ENCODE measurements at regions not wholly inside any gene's neighbourhood (a gene's known extent, or its start where the extent isn't known, plus 50 kb on each side); places are given as distances from the start of the nearest gene placed in this dataset.
"Not testable (repeated sequence)": the region's sequence is repeated elsewhere in the genome, so short reads cannot be mapped to it uniquely, and the experiment has no call there.

DNA sequence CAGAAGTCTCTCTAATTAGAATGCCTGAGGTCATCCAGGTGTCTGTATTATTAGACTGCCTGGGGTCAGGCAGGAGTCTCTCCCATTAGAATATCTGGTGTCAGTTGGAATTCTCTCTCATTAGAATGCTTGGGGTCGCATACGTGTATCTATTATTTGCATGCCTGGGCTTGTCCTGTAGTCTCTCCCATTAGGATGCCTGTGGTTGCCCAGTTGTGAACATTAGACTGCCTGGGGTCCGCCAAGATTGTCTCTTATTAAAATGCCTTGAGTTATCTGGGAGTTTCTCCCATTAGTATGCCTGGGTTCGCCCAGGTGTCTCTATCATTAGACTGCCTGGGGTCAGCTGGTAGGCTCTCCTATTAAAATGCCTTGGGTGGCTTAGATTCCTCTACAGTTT is 1494.7 kb downstream of the UQCRFS1 start:
- DNase-seq (ENCODE audit: low read depth in 2 of 2), result no peak

DNA sequence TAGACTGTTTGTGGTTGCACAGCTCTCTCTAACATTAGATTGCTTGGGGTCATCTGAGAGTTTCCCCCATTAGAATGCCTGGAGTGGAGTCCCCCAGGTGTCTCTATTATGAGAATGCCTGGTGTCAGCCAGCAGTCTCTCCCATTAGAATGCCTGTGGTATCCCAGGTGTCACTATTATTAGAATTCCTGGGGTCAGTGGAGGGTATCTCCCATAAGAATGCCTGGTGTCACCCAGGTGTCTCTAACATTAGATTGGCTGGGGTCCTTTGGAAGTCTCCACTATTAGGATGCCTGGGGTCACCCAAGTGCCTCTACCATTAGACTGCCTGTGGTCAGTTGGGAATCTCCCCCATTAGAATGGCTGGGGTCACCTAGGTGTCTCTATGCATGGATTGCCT is 1495.1 kb downstream of the UQCRFS1 start:
- DNase-seq (ENCODE audit: low read depth in 2 of 2), result no peak

DNA sequence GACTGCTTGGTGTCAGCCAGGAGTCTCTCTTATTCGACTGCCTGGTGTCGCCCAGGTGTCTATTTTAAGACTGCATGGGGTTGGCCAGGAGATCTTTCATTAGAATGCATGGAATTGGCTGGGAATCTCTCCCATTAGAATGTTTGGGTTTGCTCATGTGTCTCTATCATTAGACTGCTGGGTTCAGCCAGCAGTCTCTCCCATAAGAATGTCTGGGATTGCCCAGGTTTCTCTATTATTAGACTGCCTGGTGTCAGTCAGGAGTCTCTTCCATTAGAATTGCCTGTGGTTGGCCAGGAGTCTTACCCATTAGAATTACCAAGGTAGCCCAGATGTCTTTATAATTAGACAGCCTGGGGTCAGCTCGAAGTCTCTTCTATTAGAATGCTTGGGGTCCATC is 1496.0 kb downstream of the UQCRFS1 start:
- DNase-seq (ENCODE audit: low read depth in 2 of 2), result no peak

DNA sequence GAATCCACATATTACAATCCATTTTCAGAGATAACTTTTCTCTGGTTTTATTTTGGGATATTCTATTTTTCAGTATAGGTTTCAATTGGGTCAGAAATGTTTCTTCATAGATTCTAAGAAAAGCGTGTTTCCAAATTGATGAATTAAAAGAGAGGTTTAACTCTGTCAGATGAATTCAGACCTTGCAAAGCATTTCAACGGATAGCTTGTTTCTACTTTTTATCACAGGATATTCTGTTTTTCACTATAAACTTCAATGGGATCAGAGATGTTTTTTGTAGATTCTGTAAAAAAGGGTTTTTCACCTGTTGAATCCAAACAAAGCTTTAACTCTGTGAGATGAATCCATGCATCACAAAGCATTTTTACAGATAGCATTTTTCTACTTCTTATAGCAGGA is 1498.1 kb downstream of the UQCRFS1 start:
- DNase-seq (ENCODE audit: low read depth in 2 of 2), result no peak

DNA sequence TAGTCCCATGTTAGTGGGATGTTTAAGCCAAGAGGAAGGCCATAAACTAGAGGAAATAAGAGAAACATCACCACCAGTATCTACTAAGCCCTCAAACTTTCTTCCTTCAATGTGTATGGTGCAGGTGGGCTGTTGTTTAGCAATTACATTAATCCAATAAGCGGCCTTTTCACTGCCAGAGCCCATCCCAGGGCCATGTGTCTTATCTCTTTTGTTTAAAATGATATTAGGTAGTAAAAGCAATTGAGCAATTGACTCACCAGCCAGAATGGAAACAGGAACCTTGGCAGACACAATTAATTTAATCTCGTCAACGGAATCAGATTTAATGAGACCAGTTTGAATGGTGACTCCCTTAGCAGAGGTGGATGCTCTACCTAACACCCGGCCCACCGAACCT is 1503.5 kb downstream of the UQCRFS1 start:
- DNase-seq (ENCODE audit: low read depth in 2 of 2), result no peak

DNA sequence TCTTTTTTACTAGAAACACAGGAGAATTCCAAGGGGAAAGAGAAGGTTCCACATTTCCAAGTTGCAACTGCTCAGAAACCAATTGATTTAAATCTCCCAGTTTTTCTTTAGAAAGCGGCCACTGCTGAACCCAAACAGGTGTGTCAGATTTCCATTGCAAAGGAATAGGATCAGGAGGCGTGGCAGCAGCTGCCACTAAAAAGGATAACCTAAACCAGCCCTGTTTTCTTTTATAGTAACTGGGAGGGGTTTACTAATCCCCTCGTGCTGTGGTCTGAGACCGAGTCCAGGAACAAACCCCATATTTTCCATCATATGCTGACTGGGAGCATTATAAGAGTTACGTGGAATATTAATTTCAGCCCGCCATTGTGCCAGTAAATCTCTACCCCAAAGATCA is 1504.0 kb downstream of the UQCRFS1 start:
- not testable (repeated sequence) for DNase-seq (ENCODE audit: low read depth in 2 of 2)

DNA sequence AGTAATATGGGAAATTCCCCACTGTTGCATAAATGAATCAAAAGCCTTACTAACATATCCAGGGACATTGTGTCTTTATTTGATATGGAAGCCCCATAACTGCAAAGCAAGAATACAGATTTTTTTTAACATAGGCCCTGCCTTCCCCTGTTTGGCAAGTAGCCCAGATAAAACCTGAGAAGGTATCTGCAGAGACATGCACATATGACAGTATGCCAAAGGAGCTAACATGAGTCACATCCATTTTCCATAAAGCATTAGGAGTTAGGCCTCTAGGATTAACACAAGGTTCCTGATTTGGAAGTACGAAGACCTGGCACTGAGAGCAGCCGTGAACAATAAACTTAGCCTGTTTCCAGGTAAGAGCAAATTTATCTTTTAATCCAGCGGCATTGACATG is 1505.9 kb downstream of the UQCRFS1 start:
- DNase-seq (ENCODE audit: low read depth in 2 of 2), result not testable (repeated sequence)

DNA sequence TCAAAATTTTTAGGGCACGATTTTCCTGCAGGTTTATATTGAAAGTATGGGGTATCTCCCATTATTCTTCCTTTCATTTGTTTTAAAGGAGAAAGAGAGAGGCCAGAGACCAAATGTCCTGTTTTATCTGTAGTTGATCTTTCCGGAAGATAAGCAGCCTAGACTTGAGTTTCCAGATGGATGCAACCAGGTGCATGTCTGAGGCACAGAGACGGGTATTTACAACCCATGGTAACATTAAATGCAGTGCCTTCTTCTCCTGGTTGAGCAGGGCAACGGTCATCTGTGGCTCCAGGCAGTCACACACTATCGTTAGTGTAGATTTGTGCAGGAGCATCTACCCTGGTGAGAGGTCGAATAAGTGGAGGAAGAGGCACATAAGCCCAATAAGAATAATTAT is 1507.1 kb downstream of the UQCRFS1 start:
- DNase-seq (ENCODE audit: low read depth in 2 of 2), result no peak

DNA sequence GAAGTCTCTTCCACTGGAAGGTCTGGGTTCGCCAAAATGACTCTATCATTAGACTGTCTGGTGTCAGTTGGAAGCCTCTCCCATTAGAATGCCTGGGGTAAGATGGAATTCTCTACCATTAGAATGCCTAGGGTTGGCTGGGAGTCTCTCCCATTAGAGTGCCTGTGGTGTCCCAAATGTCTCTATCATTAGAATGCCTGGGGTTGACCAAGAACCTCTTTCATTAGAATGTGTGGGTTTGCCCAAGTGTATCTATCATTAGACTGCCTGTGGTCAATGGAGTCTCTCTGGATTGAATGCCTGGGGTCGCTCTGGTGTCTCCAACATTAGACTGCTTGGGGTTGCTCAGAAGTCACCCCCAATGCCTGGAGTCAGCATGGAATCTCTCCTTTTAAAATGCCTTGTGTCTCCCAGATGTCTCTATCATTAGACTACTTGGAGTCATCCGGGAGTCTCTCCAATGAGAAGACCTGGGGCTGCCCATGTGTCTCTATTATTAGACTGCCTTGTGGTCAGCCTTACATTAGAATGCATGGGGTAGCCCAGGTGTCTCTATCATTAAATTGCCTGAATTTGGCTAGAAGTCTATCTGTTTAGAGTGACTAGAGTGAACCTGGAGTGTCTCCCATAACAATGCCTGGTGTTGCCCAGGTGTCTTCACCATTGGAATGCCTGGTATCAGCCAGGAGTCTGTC is 1518.4 kb downstream of the UQCRFS1 start:
- DNase-seq (ENCODE audit: low read depth in 2 of 2), result no peak

DNA sequence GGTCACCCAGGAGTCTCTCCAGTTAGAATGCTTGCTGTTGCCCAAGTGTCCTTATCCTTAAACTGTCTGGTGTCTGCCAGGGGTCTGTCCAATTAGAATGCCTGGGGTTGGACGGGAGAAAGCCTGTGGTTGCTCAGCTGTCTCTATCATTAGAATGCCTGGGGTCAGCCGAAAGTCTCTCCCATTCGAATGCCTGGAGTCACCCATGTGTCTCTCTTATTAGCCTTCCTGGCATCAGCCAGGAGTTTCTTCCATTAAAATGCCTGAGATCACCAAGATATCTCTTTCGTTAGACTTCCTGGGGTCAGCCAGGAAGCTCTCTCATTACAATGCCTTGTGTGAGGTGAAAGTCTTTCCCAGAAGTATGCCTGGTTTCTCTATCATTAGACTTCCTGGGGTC is 1521.0 kb downstream of the UQCRFS1 start:
- DNase-seq (ENCODE audit: low read depth in 2 of 2), result no peak

DNA sequence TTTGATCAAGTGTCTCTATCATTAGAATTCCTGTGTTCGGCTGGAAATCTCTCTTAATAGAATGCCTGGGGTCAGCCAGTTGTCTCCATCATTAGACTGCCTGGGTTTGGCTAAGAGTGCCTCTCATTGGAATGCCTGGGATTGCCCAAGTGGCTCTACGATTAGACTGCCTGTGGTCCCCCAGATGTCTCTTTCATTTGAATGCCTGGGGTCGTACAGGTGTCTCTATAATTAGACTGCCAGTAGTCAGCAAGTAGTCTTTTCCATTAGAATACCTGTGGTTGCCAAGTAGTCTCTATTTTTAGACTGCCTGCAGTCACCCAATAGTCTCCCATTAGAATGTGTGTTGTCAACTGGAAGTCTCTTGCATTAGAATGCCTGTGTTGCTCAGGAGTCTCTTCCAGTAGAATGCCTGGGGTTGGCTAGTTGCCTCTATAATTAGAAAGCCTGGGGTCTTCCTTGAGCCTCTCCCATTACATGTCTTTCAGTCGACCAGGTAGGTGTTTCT is 1523.2 kb downstream of the UQCRFS1 start:
- DNase-seq (ENCODE audit: low read depth in 2 of 2), result no peak

DNA sequence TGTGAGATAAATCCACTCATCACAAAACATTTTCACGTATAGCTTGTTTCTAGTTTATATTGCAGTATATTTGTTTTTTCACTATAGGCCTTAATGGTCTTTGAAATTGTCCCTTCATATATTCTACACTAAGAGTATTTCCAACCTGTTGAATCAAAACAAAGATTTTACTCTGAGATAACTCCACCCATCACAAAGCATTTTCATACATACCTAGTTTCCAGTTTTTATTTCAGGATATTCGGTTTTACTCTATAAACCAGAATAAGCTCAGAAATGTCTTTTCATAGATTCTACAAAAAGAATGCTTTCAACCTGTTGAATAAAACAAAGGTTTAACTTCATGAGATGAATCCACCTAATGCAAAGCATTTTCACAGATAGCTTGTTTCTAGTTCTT is 1528.7 kb downstream of the UQCRFS1 start:
- DNase-seq (ENCODE audit: low read depth in 2 of 2), result no peak

DNA sequence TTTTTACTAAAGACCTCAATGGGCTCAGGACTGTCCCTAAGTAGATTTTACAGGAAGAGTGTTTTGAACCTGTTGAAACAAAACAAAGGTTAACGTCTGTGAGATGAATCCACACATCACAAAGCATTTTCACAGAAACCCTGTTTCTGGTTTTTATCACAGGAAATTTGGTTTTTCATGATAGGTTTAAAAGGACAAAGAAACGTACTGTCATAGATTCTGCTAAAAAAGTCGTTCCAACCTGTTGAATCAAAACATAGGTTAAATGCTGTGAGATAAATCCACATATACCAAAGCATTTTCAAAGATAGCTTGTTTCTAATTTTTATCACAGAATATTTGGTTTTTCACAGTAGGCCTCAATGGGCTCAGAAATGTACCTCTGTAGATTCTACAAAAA is 1531.0 kb downstream of the UQCRFS1 start:
- DNase-seq (ENCODE audit: low read depth in 2 of 2), result no peak

DNA sequence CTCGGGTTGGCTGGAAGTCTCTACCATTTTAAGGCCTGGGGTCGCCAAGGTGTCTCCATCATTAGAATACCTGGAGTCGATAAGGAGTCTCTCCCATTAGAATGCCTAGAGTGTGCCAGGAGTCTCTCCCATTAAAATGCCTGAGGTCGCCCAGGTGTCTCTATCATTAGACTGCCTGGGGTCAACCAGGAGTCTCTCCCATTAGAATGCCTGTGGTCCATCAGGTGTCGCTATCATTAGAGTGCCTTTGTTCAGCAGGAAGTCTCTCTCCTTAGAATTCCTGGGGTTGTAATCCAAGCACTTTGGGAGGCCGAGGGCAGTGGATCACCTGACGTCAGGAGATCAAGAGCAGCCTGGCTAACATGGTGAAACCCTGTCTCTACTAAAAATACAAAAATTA is 1533.0 kb downstream of the UQCRFS1 start:
- DNase-seq (ENCODE audit: low read depth in 2 of 2), result no peak

DNA sequence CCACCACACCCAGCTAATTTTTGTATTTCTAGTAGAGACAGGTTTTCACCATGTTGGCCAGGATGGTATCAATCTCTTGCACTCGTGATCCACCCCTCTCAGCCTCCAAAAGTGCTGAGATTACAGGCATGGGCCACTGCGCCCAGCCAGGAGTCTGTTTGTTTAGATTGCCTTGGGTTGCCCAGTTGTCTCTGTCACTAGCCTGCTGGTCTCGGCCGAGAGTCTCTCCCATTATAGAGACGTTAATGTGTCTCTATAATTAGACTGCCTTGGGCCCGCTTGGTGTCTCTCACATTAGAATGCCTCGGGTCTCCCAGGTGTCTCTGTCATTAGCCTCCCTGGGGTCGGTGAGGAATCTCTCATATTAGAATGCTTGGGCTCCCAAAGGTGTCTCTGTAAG is 1533.6 kb downstream of the UQCRFS1 start:
- no peak for DNase-seq (ENCODE audit: low read depth in 2 of 2)

DNA sequence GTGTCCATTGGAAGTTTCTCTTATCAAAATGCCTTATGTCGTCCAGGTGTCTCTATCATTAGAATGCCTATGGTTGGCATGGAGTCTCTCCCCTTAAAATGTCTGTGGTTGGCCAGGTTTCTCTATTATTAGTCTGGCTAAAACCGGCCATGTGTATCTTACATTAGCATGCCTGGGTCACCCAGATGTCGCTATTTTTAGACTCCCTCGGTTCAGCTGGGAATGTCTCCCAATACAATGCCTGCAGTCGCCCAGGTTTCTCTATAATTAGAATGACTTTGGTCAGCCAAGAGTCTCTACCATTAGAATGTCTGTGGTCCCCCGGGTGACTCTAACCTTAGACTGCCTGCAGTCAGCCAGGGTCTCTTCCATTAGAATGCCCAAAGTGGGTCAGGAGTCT is 1536.1 kb downstream of the UQCRFS1 start:
- DNase-seq (ENCODE audit: low read depth in 2 of 2), result no peak

DNA sequence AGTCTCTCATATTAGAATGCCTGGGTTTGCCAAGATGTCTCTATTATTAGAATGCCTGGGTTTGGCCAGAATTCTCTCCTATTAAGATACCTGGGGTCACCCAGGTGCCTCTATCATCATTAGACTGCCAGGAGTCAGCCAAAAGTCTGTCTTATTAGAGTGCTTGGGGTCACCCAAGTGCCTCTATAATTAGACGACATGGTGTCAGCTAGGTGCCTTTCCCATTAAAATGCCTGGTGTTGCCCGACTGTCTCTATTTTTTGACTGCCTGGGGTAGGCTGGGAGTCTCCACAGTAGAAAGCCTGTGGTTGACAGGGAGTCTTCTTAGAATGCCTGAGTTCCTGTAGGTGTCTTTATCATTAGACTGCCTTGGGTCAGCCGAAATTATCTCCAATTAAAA is 1536.6 kb downstream of the UQCRFS1 start:
- DNase-seq (ENCODE audit: low read depth in 2 of 2), result no peak

DNA sequence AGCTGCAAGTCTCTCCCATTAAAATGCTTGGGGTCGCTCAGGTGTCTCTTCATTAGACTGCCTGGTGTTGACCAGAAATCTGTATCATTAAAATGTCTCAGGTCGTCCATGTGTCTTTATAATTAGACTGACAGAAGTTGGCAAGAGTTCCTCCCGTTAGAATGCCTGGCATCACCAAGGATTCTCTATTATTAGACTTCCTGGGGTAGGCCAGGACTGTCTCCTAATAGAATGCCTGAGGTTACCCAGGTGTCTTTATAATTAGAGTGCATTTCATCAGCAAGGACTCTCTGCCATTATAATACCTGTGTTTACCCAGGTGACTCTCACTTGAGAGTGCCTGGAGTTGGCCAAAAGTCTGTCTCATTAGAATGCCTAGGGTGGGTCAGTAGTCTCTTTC is 1537.2 kb downstream of the UQCRFS1 start:
- DNase-seq (ENCODE audit: low read depth in 2 of 2), result no peak

DNA sequence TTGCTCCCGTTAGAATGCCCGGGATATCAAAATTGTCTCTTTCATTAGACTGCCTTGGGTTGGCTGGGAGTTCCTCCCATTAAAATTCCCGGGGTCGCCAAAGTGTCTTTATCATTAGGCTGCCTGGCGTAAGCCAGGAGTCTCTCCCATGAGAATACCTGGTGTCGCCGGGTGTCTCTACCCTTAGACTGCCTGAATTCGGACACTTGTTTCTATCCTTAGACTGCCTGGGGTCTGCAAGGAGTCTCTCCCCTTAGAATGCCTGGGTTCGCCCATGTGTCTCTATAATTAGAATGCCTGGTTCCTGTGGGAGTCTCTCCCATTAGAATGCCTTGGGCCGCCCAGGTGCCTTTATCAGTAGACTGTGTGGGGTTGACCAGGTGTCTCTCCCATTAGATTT is 1538.2 kb downstream of the UQCRFS1 start:
- no peak for DNase-seq (ENCODE audit: low read depth in 2 of 2)

DNA sequence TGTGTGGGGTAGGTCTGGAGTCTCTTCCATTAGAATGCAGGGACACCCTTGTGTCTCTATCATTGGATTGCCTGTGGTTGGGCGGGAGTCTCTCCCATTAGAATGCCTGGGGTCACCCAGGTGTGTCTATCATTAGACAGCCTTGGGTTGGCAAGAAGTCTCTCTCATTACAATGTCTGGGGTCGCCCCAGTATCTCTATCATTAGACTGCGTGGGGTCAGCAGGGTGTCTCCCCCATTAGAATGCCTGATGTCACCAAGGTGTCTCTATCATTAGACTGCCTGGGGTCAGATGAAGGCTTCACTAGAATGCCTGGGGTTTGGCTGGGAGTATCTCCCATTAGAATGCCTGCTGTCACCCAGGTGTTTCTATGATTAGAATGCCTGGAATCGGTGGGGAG is 1539.0 kb downstream of the UQCRFS1 start:
- no peak for DNase-seq (ENCODE audit: low read depth in 2 of 2)

DNA sequence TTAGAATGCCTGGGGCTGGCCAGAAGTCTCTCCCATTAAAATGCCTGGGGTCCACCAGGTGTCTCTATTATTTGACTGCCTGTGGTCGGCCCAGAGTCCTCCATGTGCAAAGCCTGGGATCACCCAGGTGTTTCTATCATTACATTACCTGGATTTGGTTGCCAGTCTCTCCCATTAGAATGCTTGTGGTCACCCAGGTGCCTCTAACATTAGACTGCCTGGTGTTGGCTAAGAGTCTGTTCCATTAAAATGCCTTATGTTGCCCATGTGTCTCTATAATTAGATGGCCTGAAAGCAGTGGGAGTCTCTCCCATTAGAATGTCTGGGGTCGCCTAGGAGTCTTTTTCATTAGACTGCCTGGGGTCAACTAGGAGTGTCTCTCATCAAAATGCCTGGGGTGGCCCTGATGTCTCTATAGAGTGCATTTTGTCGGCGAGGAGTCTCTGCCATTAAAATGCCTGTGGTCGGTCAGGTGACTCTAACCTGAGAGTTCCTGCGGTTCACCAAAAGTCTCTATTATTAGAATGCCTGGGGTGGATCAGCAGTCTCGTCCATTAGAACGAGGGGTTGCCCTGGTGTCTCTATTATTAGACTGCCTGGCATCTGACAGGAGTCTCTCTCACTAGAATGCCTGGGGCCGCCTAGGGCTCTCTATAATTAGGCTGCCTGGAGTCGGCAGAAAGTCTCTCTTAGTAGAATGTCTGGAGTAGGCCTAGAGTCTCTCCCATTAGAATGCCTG is 1540.5 kb downstream of the UQCRFS1 start:
- no peak for DNase-seq (ENCODE audit: low read depth in 2 of 2)

DNA sequence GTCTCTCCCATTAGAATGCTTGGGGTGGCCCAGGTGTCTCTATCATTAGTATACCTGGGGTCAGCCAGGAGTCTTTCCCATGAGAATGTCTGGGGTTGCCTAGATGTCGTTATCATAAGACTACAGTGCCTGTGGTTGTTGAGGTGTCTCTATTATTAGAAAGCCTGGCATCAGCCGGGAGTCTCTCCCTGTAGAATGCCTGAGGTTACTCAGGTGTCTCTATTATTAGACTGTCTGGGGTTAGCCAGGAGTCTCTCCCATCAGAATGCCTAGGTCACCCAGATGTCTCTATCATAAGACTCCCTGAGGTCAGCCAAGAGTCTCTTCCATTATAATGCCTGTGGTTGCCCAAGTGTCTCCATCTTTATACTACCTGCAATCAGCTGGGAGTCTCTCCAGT is 1541.1 kb downstream of the UQCRFS1 start:
- no peak for DNase-seq (ENCODE audit: low read depth in 2 of 2)

DNA sequence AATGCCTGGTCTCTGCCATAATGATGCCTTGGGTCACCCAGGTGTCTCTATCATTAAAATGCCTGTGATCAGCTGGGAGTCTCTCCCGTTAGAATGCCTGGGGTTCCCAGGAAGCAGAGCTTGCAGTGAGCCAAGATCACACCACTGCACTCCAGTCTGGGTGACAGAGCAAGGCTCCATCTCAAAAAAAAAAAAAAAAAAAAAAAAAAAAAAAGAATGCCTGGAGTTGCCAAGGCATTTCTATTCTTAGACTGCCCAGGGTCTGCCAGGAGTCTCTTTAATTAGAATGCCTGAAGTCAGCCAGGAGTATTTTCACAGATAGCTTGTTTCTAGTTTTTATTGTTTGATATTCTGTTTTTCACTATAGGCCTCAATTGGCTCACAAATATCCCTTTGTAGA is 1552.5 kb downstream of the UQCRFS1 start:
- no peak for DNase-seq (ENCODE audit: low read depth in 2 of 2)

Data from stimulated activated CD4-positive, alpha-beta T cell treated with anti-CD3 and anti-CD28 coated beads, Interleukin-1b, Interleukin-23, amount 100 ng/mL, for 4 hours (primary cell).